Epithelial cell of esophagus (primary cell): ENCODE measurements at regions not wholly inside any gene's neighbourhood (a gene's known extent, or its start where the extent isn't known, plus 50 kb on each side); places are given as distances from the start of the nearest gene placed in this dataset.
"Not testable (repeated sequence)": the region's sequence is repeated elsewhere in the genome, so short reads cannot be mapped to it uniquely, and the experiment has no call there.

Experiments
- DNase-seq: peaks from one replicate; pipeline ENCODE4 v3.0.0; 2010; ENCODE audit warnings: low read depth
- H3K4me3 ChIP-seq: 2 replicates; pipeline ENCODE4 v1.5.1; 2011; ENCODE audit warnings: mild to moderate bottlenecking, low read length, control low read depth
- TF ChIP-seq, protein P1 (sequence below): IDR thresholded peaks from 2 replicates; pipeline ENCODE4 v1.5.1; 2011; ENCODE audit warnings: low read depth, mild to moderate bottlenecking, low read length, control low read depth, inconsistent platforms; ENCODE audit not compliant: insufficient read depth; ENCODE audit errors: missing control alignments

DNA sequence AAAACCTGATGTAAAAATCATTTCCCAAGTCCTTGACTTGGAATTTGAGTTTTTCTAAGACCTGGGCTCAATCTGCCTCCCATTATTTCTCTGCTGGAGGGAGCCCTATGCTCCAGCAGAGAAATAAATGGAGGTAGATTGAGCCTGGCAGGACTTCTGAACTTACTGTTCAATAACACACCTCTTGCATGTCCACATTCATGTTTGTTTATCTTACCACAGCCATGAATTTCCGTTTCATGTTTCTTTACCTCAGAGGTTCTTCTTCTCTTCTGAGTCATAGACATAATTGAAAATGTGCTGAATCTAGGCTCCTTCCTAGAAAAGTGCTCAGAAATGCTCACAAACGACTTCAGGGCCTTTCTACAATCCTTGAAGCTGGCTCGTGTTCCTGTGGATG, 170.8 kb downstream of the PMAIP1 start:
- DNase-seq: peak; percentile 62
- no peak overlapping the region for H3K4me3 ChIP-seq
- TF ChIP-seq, protein P1, sequence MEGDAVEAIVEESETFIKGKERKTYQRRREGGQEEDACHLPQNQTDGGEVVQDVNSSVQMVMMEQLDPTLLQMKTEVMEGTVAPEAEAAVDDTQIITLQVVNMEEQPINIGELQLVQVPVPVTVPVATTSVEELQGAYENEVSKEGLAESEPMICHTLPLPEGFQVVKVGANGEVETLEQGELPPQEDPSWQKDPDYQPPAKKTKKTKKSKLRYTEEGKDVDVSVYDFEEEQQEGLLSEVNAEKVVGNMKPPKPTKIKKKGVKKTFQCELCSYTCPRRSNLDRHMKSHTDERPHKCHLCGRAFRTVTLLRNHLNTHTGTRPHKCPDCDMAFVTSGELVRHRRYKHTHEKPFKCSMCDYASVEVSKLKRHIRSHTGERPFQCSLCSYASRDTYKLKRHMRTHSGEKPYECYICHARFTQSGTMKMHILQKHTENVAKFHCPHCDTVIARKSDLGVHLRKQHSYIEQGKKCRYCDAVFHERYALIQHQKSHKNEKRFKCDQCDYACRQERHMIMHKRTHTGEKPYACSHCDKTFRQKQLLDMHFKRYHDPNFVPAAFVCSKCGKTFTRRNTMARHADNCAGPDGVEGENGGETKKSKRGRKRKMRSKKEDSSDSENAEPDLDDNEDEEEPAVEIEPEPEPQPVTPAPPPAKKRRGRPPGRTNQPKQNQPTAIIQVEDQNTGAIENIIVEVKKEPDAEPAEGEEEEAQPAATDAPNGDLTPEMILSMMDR: no peak

DNA sequence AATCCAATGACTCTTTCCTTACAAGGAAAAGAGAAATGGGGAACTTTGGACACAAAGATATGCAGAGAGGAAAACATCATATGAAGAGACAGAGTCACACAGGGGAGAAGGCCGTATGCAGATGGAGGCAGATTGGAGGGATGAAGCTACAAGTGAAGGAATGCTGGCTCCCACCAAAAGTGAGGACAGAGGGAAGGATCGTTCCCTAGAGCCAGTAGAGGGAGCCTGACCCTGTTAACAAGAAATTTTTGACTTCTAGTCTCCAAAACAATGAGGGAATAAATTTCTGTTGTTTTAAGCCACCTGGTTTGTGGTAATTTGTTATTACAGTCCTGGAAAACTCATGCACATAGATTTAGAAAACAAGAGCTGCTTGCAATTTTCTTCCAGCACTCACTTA, 169.3 kb downstream of the PMAIP1 start:
- DNase-seq: no peak
- no peak overlapping the region for H3K4me3 ChIP-seq
- TF ChIP-seq, protein P1: no peak

DNA sequence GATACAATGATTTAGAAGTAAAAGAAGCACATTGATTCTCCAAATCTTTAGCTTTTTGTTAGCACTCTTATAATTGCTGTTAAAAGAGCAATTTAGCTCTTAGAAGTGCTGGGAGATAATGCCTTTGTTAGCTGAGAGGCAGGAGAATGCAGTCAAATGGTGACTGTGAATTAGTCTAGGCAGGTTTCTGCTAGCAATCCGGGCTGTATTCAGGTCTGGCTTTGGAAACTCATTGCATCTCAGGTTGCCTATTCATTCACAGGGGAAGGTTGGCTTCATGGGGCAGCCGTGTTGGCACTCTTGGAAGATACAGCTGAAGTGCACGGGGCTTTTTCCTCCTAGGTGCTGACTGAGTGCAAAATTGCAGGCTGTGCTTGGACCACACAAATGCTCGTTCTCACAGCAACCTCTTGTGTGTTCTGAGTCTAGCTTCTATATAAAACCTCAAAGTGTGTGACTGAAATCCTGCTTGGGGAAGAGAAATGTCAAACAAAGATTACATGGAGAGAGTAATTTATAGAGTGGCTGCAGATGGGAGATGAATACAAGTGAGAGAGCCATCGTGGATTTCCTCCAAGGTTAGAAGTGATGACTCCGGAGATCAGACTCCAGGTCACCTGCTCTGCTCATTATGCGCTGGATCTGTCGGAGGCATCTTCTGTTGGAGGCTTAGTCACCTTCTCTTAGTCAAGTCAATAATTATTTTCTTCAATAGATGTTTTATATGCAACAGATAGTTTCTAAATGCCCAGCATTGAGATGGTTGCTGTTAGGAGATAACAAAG, 167.8 kb downstream of the PMAIP1 start:
- DNase-seq: peak; percentile 14
- TF ChIP-seq, protein P1: no peak
- H3K4me3 ChIP-seq: no peak overlapping the region

DNA sequence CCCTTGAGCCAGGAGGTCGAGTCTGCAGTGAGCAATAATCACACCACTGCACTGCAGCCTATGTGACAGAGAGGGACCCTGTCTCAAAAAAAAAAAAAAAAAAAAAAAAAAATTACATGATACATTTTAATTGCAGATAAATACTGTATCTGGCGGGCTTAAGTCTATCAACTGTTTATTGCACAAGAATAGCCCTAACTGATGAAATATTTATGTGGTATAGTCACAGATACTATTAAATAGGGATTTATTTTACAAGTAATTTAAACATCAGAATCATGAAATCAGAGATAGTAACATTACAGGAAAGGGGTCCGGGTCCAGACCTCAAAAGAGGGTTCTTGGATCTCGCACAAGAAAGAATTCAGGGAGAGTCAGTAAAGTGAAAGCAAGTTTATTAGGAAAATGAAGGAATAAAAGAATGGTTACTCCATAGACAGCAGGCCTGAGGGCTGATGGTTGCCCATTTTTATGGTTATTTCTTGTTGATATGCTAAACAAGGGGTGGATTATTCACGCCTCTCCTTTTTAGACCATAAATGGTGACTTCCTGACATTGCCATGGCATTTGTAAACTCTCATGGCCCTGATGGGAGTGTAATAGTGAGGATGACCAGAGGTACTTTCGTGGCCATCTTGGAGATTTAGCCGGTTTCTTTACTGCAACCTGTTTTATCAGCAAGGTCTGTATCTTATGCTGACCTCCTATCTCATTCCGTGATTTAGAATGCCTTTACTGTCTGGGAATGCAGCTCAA, 166.6 kb downstream of the PMAIP1 start:
- TF ChIP-seq, protein P1: no peak
- no peak overlapping the region for H3K4me3 ChIP-seq
- DNase-seq: no peak

DNA sequence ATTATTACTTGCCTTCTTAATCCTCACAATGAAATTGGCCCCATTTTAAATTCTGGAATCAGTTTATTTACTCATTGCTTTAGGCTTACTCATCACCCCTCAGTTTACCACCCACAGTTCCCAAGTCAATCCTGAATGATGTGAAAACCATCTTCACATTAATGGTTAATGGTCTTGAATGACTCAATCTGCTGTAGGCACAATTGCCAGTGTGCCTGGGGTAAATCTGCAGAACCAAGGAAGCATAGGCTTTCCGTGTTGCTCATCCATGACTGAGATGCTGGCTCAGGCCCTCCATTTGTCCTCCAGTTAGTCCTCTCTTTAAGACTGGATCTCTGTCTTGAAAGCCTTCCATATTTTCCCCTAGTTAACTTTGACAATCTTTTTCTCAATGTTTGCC, 164.5 kb downstream of the PMAIP1 start:
- TF ChIP-seq, protein P1: no peak
- peak; percentile 72 for DNase-seq
- no peak overlapping the region for H3K4me3 ChIP-seq

DNA sequence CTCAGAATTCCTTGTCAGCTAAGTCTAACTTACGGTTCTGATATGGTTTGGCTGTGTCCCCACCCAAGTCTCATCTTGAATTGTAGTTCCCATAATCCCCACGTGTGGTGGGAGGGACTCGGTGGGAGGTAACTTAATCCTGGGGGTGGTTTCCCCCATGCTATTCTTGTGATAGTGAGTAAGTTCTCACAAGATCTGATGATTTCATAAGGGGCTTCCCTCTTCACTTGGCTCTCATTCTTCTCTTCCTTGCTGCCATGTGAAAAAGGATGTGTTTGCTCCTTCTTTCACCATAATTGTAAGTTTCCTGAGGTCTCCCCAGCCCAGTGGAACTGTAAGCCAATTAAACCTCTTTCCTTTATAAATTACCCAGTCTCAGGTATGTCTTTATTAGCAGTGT, 163.0 kb downstream of the PMAIP1 start:
- H3K4me3 ChIP-seq: not testable (repeated sequence)
- DNase-seq: peak; percentile 17

DNA sequence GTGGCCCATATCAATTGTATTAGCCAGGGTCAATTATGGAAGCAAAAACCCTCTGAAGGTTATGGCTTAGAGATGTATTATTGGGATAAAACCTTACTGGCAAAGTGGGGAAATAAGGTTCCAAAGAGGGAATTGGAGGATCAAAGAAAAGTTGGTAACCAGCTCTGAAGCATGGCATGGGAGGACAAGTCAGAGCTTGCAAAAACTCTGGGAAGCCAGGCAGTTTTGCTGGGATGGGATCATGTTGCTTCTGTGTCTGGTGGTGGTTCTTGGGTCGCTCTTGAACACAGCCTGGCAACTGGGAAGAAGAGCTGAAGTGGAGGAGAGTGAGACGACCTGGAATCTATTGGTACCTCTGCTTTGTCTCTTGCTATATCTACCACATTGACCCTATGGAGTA, 162.6 kb downstream of the PMAIP1 start:
- TF ChIP-seq, protein P1: no peak
- H3K4me3 ChIP-seq: no peak overlapping the region
- peak; percentile 69 for DNase-seq
